ENCODE measurements at regions not wholly inside any gene's neighbourhood (a gene's known extent, or its start where the extent isn't known, plus 50 kb on each side); places are given as distances from the start of the nearest gene placed in this dataset.

GRCh38 chr7:140242057-140243031, 65.6 kb upstream of the KDM7A start:
- TF ChIP-seq CTCF (IDR thresholded peaks at IDR 0.05; ENCODE audit: insufficient read depth, low read depth, low read length), result no peak
- no peak for TF ChIP-seq EZH2 (IDR thresholded peaks at IDR 0.05; ENCODE audit: insufficient read depth, low read length)

Data from astrocyte (in vitro differentiated cells and primary cell).